OCI-LY1 (cell line): ENCODE measurements at regions not wholly inside any gene's neighbourhood (a gene's known extent, or its start where the extent isn't known, plus 50 kb on each side); places are given as distances from the start of the nearest gene placed in this dataset.

Experiments
- H2AFZ ChIP-seq: fragments of 200-600 bp; sonication (generic), shearing (Covaris generic); 2 replicates; pipeline ENCODE4 v1.6.0; 2014; ENCODE audit warnings: antibody characterized with exemption, mild to moderate bottlenecking, low read length
- H3F3A ChIP-seq: fragments of 200-600 bp; sonication (generic), shearing (Covaris generic); 2 replicates; pipeline ENCODE4 v1.6.0; 2014; ENCODE audit warnings: mild to moderate bottlenecking, antibody characterized with exemption, low read length, moderate library complexity; ENCODE audit not compliant: insufficient read depth
- H3K27ac ChIP-seq: fragments of 200-600 bp; sonication (generic); 2 replicates; pipeline ENCODE4 v1.5.1; 2014; ENCODE audit warnings: low read length, mixed run types, mild to moderate bottlenecking, low read depth; ENCODE audit not compliant: poor library complexity, severe bottlenecking
- H3K27me3 ChIP-seq: fragments of 200-600 bp; sonication (generic); 2 replicates; pipeline ENCODE4 v1.6.0; 2014; ENCODE audit warnings: antibody characterized with exemption, mild to moderate bottlenecking, low read length, moderate library complexity; ENCODE audit not compliant: insufficient read depth
- H3K36me3 ChIP-seq: fragments of 200-600 bp; sonication (generic); 2 replicates; pipeline ENCODE4 v1.6.1; 2014; ENCODE audit warnings: mild to moderate bottlenecking, antibody characterized with exemption, low read length, moderate library complexity, mixed read lengths; ENCODE audit not compliant: insufficient read depth
- H3K4me1 ChIP-seq: fragments of 200-600 bp; sonication (generic); 2 replicates; pipeline ENCODE4 v1.5.1; 2014; ENCODE audit warnings: mild to moderate bottlenecking, low read length, moderate library complexity; ENCODE audit not compliant: insufficient read depth, severe bottlenecking
- H3K4me2 ChIP-seq: fragments of 200-600 bp; sonication (generic), shearing (Covaris generic); 2 replicates; pipeline ENCODE4 v1.6.1; 2014; ENCODE audit warnings: low read length
- H3K4me3 ChIP-seq: fragments of 200-600 bp; sonication (generic); 2 replicates; pipeline ENCODE4 v1.5.1; 2014; ENCODE audit warnings: low read length, low read depth, mild to moderate bottlenecking, mixed read lengths; ENCODE audit not compliant: poor library complexity, severe bottlenecking
- H3K79me2 ChIP-seq: fragments of 200-600 bp; shearing (Covaris generic); 2 replicates; pipeline ENCODE4 v1.6.1; 2016; ENCODE audit warnings: mixed run types, low read length, mixed read lengths; ENCODE audit not compliant: insufficient read depth
- H3K9ac ChIP-seq: fragments of 200-600 bp; sonication (generic), shearing (Covaris generic); 2 replicates; pipeline ENCODE4 v1.6.1; 2014; ENCODE audit warnings: mild to moderate bottlenecking, low read length, mixed read lengths
- H3K9me2 ChIP-seq: fragments of 200-600 bp; sonication (generic), shearing (Covaris generic); 2 replicates; pipeline ENCODE4 v1.6.1; 2014; ENCODE audit warnings: low read depth, mild to moderate bottlenecking, low read length, mixed read lengths
- H3K9me3 ChIP-seq: fragments of 200-600 bp; shearing (Covaris generic); 2 replicates; pipeline ENCODE4 v1.6.1; 2014; ENCODE audit warnings: low read length, mixed read lengths
- H4K20me1 ChIP-seq: fragments of 200-600 bp; sonication (generic), shearing (Covaris generic); 2 replicates; pipeline ENCODE4 v1.6.0; 2016; ENCODE audit warnings: mild to moderate bottlenecking, low read length; ENCODE audit not compliant: insufficient read depth
- CTCF ChIP-seq: fragments of 200-600 bp; sonication (generic), shearing (Covaris generic); IDR thresholded peaks from 2 replicates; pipeline ENCODE4 v1.5.1; 2017; ENCODE audit warnings: mild to moderate bottlenecking, antibody characterized with exemption, low read length, moderate library complexity, mixed read lengths
- EZH2 ChIP-seq: fragments of 200-600 bp; sonication (generic), shearing (Covaris generic); IDR thresholded peaks from 2 replicates; pipeline ENCODE4 v1.8.0; 2017; ENCODE audit warnings: borderline replicate concordance, mixed run types, mild to moderate bottlenecking, antibody characterized with exemption, low read length, moderate library complexity, mixed read lengths

- Histone ChIP-seq H3K27me3 (no peaks in the 10 kb centered on the region), H3K36me3 (no peaks in the 10 kb centered on the region; the same call in 1 of the 2 replicates), H3K4me2 (peak overlapping the region; percentile 45), H2AFZ (0 out of 2 replicates have a peak overlapping the region, but pooled peaks have one; percentile 4), H3K9me2 (no peaks in the 10 kb centered on the region), H4K20me1 (no peaks in the 10 kb centered on the region), H3K79me2 (no peaks in the 10 kb centered on the region), H3K9me3 (no peaks in the 10 kb centered on the region), H3K4me1 (peaks cover 58% of the 10 kb centered on the region), H3K4me3 (peak overlapping the region; percentile 9), H3K27ac (peak overlapping the region; percentile 95), H3F3A (no peaks in the 10 kb centered on the region), H3K9ac (peak overlapping the region; percentile 45)
- TF ChIP-seq EZH2 (no peak), CTCF (no peak)
These were observed 198.7 kb upstream of the PLEKHG7 start for GRCh38 chr12:92503971-92504593.

DNA sequence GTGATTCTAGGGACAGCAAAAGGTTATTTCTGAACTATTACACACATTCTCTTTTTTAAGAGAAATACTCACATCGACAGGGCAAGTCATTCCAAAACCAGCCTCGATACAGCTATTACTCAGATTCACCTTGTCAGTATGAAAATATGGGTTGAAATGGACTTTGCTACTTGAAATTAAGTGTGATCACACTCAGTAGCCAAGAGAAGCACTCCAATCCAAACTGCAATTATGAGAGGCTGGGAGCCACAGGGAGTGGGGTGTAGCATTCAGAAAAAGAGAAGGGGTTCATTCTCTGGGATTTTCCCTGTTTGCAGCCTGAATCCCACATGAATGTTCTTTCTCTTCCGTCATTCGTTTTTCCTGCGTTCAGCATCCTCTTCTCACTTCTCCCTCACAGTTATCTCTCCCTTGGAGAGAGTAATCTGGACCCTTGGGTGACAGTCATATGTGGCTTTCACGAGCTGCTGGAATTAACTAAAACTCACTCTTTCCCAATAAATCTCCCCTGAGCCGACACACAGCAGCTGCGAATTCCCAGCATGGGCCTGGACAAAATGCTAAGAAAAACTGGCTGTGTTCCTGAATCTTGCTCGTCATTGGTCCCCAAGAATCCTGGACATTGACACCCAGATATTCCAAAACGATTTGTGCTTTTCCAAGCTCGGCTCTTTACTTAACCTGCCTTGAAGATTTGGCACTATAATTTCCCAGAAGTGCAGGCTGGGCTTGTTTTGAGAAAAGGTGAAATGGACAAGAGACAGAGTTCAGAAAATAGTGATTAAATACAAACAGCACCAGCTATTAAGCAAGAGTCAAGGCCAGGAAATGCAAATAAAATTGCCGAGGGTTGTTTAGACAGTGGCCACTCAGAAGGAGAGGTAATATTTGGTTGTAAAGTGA lies 199.5 kb upstream of the PLEKHG7 start:
- Histone ChIP-seq H3K9me3 (no peaks in the 10 kb centered on the region), H3K36me3 (no peaks in the 10 kb centered on the region; the same call in 1 of the 2 replicates), H3K9ac (peak overlapping the region; percentile 45), H2AFZ (0 out of 2 replicates have a peak overlapping the region, but pooled peaks have one; percentile 4), H3K4me2 (peak overlapping the region; percentile 45), H3K79me2 (no peaks in the 10 kb centered on the region), H4K20me1 (no peaks in the 10 kb centered on the region), H3F3A (no peaks in the 10 kb centered on the region), H3K9me2 (no peaks in the 10 kb centered on the region), H3K27ac (peak overlapping the region; percentile 95), H3K4me1 (peaks cover 58% of the 10 kb centered on the region), H3K27me3 (no peaks in the 10 kb centered on the region), H3K4me3 (peak overlapping the region; percentile 9)
- TF ChIP-seq CTCF, result no peak

DNA sequence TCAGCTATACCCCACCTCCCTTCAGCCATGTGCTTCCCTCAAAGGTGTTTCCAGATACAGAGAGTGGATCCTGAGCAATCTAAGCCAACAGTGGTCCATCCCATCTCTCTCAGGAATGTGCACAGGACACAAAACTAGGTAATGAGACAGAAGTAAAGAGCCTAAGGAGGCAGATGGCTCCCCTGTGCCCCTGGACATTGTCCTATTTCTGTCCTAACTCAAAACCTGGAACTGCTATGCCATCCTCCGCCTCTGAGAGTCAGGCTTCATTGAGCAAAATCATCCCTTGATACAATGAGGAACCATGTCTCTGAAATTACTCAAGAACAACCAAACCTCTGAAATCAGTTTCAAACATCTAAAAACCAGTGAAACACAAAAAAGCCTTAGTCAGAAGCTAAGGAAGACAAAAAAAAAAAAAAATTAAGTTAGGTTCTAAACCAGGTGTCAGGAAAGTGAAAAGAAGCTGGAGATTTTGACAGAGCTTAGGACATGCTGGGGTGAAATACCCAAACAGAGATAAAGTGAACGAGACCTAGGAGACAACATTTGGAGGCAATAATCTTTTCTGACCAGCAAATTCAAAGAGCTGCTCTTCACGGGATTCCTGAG lies 200.3 kb upstream of the PLEKHG7 start:
- Histone ChIP-seq H3K79me2 (no peaks in the 10 kb centered on the region), H3K36me3 (no peaks in the 10 kb centered on the region), H3K9ac (peak overlapping the region; percentile 45), H3K27me3 (no peaks in the 10 kb centered on the region), H3K9me3 (no peaks in the 10 kb centered on the region), H3K4me1 (peaks cover 58% of the 10 kb centered on the region), H3K27ac (peak overlapping the region; percentile 95), H4K20me1 (no peaks in the 10 kb centered on the region), H3K9me2 (no peaks in the 10 kb centered on the region), H3F3A (no peaks in the 10 kb centered on the region), H3K4me2 (peak overlapping the region; percentile 45), H2AFZ (no peak overlapping the region), H3K4me3 (no peak overlapping the region)
- TF ChIP-seq EZH2, result no peak
- TF ChIP-seq CTCF, result peak; percentile 47
